ENCODE measurements at regions not wholly inside any gene's neighbourhood (a gene's known extent, or its start where the extent isn't known, plus 50 kb on each side); places are given as distances from the start of the nearest gene placed in this dataset.
A peak's percentile ranks its signal among the peaks of the same experiment; 100 is the strongest.

GRCh38 chr9:108765265-108765664, 90.5 kb downstream of the ACTL7B start:
- H3K27ac ChIP-seq: no peak overlapping the region
- no peak for TF ChIP-seq CTCF (conservative IDR thresholded peaks at IDR 0.05)

- H3K27ac ChIP-seq: no peak overlapping the region
- TF ChIP-seq CTCF (conservative IDR thresholded peaks at IDR 0.05): no peak
These were observed 93.3 kb downstream of the ACTL7B start for GRCh38 chr9:108762348-108763055.

GRCh38 chr9:108761655-108762347, 94.0 kb downstream of the ACTL7B start:
- peak overlapping the region; percentile 4; the same call in 1 of the 2 replicates for H3K27ac ChIP-seq
- TF ChIP-seq CTCF (conservative IDR thresholded peaks at IDR 0.05): peak; percentile 99

DNA sequence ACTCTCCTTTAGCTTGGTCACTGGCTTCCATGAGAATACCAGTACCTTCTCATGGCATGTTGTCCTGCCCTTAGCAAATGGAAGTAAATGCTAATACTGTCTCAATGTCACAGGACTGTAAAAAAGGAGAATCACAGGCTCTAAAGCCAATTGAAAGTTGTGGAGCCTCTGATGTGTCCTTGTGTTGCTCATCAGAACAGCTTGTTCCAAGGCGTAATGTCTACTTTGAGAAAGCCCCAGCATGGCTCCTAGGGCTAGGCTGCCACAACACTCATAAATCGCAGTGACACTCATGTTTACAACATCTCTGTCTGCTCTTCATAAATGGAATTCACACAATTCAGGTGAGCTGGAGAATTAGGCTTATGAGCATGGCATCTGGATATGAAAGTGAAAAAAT, 94.9 kb downstream of the ACTL7B start:
- no peak overlapping the region for H3K27ac ChIP-seq
- no peak for TF ChIP-seq CTCF (conservative IDR thresholded peaks at IDR 0.05)

- no peak overlapping the region for H3K27ac ChIP-seq
- no peak for TF ChIP-seq CTCF (conservative IDR thresholded peaks at IDR 0.05)
These were observed 96.0 kb downstream of the ACTL7B start for GRCh38 chr9:108759835-108760234.

DNA sequence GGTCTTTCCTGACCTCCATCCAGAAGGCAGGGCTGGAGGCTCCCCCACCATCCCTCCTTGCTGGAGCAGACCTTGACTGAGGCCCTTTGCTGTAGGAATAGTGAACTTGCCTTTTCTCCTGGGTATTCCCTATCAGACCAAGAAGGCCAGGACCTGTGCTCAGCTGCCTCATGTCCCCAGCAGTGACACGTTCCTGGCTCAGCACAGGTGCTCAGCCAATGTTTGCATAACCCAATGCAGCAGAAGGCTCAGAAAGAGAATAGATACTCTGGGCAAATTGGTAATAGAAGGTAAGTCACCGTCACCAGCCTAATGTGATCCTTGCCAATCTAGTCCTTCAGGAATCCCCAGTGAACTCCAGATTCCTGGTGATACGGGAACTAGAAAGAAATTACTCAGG, 96.4 kb downstream of the ACTL7B start:
- no peak for TF ChIP-seq CTCF (conservative IDR thresholded peaks at IDR 0.05)
- H3K27ac ChIP-seq: no peak overlapping the region

GRCh38 chr9:108756746-108757490, 98.9 kb downstream of the ACTL7B start:
- TF ChIP-seq CTCF (conservative IDR thresholded peaks at IDR 0.05): peak; percentile 80
- no peak overlapping the region for H3K27ac ChIP-seq
